GM18499 (cell line): ENCODE measurements at regions not wholly inside any gene's neighbourhood (a gene's known extent, or its start where the extent isn't known, plus 50 kb on each side); places are given as distances from the start of the nearest gene placed in this dataset.

ENCODE experiments used
- ATAC-seq: cut with Tn5 transposase; IDR thresholded peaks from one replicate; pipeline ENCODE4 v1.9.1; 2021; ENCODE audit warnings: moderate number of reproducible peaks; ENCODE audit not compliant: insufficient read depth, unreplicated experiment

- ATAC-seq = peak; percentile 87
Observed at GRCh38 chr2:57536535-57537231, 509.9 kb upstream of the VRK2 start.

DNA sequence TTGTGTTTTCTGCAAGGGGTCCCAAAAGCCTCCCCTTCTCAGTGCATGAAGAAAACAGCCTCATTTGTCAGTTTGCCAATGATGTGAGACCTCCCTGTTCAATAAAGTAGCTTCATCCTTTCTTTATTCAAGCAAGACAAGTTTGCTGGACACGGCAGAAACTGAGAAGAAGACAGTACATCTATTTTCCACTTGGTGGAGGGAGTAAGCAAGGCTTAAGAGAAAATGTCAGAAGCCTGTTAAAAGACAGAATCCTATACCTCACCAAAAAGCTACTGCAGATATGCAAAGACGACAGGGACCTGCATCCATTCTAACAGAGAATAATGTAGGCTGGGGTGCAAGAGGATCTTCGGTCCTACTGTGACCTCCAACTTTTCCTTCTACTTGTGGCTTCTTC lies 506.8 kb upstream of the VRK2 start:
- ATAC-seq = no peak

- no peak for ATAC-seq
Observed at GRCh38 chr2:57542081-57542480, 504.5 kb upstream of the VRK2 start.

DNA sequence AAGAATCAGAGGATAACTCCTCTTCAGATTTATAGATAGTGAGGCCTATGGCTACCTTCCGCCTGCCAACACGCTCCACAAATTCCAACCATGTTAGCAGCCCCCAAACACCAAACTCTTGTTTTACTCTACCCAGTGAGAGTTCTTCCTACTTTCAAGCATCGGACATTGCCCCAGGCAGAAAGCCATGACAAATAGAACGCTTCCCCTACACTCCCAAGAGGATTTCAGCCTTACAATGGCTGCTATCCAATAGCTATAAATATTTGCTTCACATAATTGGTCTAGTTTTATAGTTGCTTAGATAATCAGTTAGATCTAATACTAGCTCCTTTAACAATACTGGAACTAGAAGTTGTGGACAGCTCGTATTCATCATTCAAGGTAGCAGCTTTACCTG lies 503.4 kb upstream of the VRK2 start:
- no peak for ATAC-seq

DNA sequence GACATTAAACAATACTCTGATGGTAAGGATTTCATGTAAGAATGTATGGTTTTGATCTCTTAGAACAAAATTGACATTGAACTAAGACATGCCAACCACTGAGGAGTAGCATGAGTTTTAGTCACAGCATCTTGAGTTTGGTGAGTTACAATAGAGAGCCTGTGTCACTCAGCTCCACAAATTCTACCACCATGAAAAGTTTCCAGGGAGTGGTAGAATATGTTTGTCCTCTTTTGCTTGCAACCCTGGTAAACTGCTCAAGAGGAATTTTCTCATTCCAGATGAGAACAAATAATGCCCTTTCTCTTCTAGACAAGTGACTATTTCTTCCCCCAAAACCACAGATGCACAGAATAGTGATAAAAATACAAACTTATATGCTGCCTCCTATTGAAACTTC lies 502.0 kb upstream of the VRK2 start:
- no peak for ATAC-seq

GRCh38 chr2:57546478-57546877 lies 500.1 kb upstream of the VRK2 start:
- no peak for ATAC-seq

- ATAC-seq = peak; percentile 82
Observed at GRCh38 chr2:57549642-57550102, 496.9 kb upstream of the VRK2 start.

GRCh38 chr2:57550912-57551311 lies 495.7 kb upstream of the VRK2 start:
- no peak for ATAC-seq

DNA sequence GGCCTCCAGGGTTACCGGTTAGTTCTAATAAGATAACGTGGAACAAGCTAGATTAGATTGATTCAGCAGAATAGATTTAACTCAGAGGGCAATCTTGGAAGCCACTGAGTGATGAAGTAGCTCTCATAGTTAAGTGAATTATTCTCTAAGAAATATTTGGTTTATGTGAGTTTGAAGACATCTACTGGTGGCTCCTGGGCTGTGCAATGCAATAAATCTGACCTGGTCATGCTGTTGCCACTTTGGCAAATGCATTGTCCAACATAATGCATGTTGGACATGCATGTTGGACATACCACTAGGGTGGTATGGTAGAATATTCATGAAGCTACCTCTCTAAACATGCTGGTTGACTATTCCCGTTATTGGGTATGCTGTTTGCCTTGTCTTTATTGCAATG lies 493.7 kb upstream of the VRK2 start:
- ATAC-seq = no peak

DNA sequence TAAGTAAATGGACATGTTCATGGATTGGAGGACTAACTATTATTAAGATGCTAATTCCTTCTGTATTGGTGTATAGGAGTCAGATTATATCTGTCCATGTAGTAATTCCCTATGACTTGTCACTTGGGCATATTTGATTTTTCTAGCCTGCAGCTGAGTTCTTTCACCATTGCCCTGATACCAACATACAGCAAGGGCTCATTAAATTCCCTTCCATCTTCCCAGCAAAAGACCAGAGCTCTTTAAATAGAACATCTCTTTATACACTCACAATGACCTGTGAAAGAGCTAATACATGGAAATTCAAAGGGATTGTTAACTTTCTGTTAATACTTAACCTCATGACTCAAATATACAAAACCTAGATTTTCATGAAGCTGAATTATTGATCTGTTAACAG lies 492.3 kb upstream of the VRK2 start:
- no peak for ATAC-seq

DNA sequence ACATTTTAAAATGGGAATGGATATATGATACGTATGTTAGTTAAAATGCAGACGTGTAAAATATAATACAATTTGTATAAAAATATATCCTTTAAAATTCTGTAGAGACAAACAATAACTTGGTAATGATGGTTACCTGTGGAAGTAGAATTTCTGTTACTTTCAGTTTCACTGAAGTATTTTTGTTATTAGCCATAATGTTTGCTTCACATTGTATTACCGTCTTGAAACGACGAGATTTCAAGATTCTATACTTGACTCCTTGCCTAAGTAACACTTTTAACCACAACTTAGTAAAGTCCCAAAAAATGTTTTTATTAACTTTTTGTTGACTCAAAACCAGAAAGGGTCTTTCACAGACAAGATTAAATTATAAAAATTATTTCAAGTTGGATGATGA lies 488.3 kb upstream of the VRK2 start:
- ATAC-seq = no peak

DNA sequence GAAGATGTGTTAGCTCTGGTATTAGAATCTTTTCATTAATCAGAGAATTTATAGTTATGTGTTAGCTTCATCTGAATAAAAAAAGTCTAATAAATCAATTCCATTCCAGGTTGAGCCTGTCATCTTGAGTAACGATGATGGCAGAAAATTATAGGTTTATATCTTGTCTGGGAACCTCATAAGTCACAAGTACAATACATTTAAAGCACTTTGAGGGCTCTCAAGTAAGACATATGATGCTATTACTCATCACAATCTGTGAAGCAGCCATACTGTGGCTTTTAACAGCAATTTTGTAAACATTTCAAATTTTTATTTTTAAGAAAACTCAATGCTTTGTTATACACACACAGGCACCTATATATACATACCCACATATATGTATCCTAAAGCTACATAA lies 484.1 kb upstream of the VRK2 start:
- no peak for ATAC-seq

DNA sequence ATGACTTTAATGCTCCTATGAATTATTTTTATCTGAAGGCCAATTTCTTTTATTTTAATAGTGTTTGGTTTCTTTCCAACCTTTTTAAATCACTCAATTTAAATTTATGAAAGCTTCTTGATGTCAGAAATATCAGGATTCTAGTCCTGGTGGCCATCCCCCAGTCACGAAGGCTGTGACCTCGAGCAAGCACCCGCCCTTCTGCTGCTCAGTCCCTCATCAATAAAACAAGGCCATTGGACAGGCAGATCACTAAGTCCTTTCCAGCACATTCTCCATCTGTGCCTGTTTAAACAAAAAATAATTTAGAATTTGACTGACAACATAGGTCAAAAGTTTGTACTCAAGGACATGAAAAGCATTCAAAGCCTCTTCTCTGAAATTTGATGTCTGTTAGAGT lies 483.6 kb upstream of the VRK2 start:
- no peak for ATAC-seq

DNA sequence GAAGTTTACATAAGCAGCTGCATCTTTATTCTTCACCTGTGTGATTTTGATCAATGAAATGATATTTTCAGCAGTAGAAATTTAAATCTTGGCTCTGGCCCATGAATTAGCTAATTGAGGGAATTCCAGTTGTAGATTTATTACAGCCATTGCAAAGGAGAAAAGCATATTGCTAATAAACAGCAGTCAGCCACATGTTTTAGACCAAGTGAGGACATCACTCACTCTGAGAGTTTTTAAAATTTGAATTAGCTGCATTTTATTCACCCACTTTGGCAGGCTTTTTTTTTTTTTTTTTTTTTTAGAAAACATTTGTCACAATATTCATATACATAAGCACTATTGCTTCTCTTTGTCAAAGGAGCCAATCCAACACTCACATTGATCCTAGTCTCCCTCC lies 479.4 kb upstream of the VRK2 start:
- no peak for ATAC-seq

- no peak for ATAC-seq
Observed at GRCh38 chr2:57569396-57569795, 477.2 kb upstream of the VRK2 start.

DNA sequence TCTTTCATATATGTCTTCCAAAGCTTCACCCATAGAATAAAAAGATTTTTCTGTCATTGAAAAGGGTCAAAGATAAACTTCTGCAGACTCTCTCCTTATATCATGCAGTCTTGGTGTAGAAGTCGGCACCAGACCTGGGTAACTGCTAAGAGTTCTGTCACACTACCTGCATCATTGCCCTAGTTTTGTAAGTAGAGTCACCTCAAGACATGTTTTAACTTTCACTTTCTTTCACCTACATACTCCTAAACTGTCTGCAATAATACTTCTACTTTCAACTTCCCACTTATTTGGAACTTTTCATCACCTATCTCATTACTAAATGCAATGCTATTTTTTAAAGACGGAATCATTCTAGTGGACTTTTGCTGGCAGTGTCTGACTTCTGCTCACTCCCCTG lies 475.6 kb upstream of the VRK2 start:
- ATAC-seq = no peak

GRCh38 chr2:57575700-57576268 lies 470.8 kb upstream of the VRK2 start:
- no peak for ATAC-seq

DNA sequence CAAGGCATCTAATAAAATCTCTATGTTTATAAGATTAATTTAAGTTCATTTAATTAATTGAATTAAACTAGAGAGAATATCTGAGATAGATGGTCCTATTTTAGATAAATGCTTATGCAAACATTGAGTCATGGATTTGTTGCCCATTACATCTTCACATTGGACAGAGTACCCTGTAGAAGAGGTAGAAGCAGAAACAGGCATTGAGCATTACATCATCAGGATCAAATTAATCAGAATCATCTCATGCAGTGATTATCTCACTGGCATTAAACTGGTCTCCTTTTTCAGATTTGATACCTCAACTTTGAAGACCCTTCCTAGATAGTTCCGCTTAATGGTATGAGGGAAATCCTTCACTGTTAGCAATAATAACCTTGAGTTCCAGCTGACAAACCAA lies 469.6 kb upstream of the VRK2 start:
- no peak for ATAC-seq

- ATAC-seq = no peak
Observed at GRCh38 chr2:57597940-57598339, 448.7 kb upstream of the VRK2 start.

DNA sequence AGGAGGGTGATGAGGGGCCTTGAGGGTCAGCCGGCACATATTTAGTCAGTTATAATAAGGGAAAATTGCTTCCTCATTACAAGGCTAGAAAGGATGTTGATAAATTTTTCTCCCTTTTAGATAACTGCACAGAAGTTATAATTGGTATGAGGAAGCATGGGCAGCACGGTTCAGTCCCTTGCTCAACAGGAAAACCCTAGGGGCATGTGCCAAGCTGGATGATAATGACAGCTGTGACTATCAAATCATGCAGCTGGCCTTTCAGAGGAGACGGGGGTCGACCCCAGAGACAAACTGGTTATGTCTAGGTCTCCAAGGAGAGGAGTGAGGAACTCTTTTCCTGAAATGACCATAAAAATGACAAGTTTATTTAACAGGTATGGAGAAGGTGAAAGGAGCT lies 448.1 kb upstream of the VRK2 start:
- ATAC-seq = no peak

DNA sequence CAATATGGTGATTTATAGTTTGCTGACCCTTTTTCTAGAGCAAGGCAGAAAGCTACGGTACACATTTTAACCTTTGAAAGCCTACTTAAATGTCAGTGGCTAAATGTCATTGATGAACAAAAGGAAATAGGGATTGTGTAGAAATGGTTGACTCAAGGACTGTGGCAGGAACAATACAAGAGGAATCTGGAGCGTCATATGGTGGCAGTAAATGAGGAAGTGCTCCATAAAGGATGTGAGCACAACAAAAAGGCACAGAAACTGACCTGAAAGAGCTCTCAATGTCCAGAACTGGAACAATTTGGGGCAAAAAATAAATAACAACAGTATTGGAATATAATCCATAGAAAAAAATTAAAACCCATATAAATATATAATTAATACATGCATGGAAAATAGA lies 443.9 kb upstream of the VRK2 start:
- ATAC-seq = no peak

GRCh38 chr2:57614988-57615387 lies 431.6 kb upstream of the VRK2 start:
- no peak for ATAC-seq
